ENCODE measurements at regions not wholly inside any gene's neighbourhood (a gene's known extent, or its start where the extent isn't known, plus 50 kb on each side); places are given as distances from the start of the nearest gene placed in this dataset.

GRCh38 chr11:11788063-11788710 is 53.6 kb upstream of the USP47 start:
- TF ChIP-seq POLR2A (IDR thresholded peaks at IDR 0.05; ENCODE audit: low read length) (no peak), GATA1 (IDR thresholded peaks at IDR 0.05; ENCODE audit: low read depth, low read length) (no peak)

All from erythroblast (primary cell).